PC-9 (cell line): ENCODE measurements at regions not wholly inside any gene's neighbourhood (a gene's known extent, or its start where the extent isn't known, plus 50 kb on each side); places are given as distances from the start of the nearest gene placed in this dataset.
A peak's percentile ranks its signal among the peaks of the same experiment; 100 is the strongest.

Experiments used
- BruUV-seq: library from RNA; stranded (reverse); fragments of 400-500 nt; replicated peaks from 2 replicates; lab custom pipeline; 2021; lab: Mats Ljungman, UMichigan
- CTCF ChIA-PET: fragments of 300-600 bp; sonication (Branson Sonifier 250); formaldehyde crosslinking; loops from one replicate; lab custom pipeline; 2022; ENCODE audit warnings: antibody characterized with exemption; lab: Charles Lee
- POLR2A ChIA-PET: fragments of 300-600 bp; sonication (Branson Sonifier 250); formaldehyde crosslinking; loops from one replicate; lab custom pipeline; 2022; ENCODE audit warnings: antibody characterized with exemption; ENCODE audit not compliant: unreplicated experiment; lab: Charles Lee
- DNase-seq, 2 experiments: peaks; one replicate each; pipeline versions ENCODE4 v3.0.0 to v3.0.0-alpha.2; 2015 to 2022; ENCODE audit warnings: mixed read lengths in 1 of 2
- H2AFZ ChIP-seq: fragments of 200-600 bp; sonication (generic); 2 replicates; pipeline ENCODE4 v1.8.1; 2017; ENCODE audit warnings: antibody characterized with exemption
- H3F3A ChIP-seq: fragments of 200-600 bp; sonication (generic); 2 replicates; pipeline ENCODE4 v1.8.1; 2017; ENCODE audit warnings: antibody characterized with exemption, mild to moderate bottlenecking, low read depth; ENCODE audit not compliant: insufficient read depth
- H3K27ac ChIP-seq: fragments of 200-600 bp; sonication (generic); 2 replicates; pipeline ENCODE4 v1.6.1; 2016; ENCODE audit warnings: mixed run types
- H3K27me3 ChIP-seq: fragments of 200-600 bp; sonication (generic); 2 replicates; pipeline ENCODE4 v1.6.1; 2016; ENCODE audit warnings: low read depth, mixed run types; ENCODE audit not compliant: insufficient read depth
- H3K36me3 ChIP-seq: fragments of 200-600 bp; sonication (generic); 2 replicates; pipeline ENCODE4 v1.6.1; 2016; ENCODE audit warnings: low read depth, mixed run types
- H3K4me1 ChIP-seq: fragments of 200-600 bp; sonication (generic); replicated peaks from 2 replicates; pipeline ENCODE4 v1.6.1; 2016; ENCODE audit warnings: mixed run types; ENCODE audit not compliant: insufficient read depth
- H3K4me2 ChIP-seq: fragments of 200-600 bp; sonication (generic); 2 replicates; pipeline ENCODE4 v1.6.1; 2017; ENCODE audit warnings: mixed run types
- H3K4me3 ChIP-seq: fragments of 200-600 bp; sonication (generic); 2 replicates; pipeline ENCODE4 v1.6.1; 2016; ENCODE audit warnings: mixed run types
- H3K79me2 ChIP-seq: fragments of 200-600 bp; sonication (generic); 2 replicates; pipeline ENCODE4 v1.6.1; 2017; ENCODE audit warnings: low read depth, mixed run types
- H3K9me2 ChIP-seq: fragments of 200-600 bp; sonication (generic); 2 replicates; pipeline ENCODE4 v1.8.1; 2017; ENCODE audit warnings: mild to moderate bottlenecking; ENCODE audit not compliant: insufficient read depth
- H3K9me3 ChIP-seq: fragments of 200-600 bp; sonication (generic); 2 replicates; pipeline ENCODE4 v1.8.1; 2016; ENCODE audit warnings: low read depth; ENCODE audit not compliant: insufficient read depth
- H4K20me1 ChIP-seq: fragments of 200-600 bp; sonication (generic); 2 replicates; pipeline ENCODE4 v1.8.1; 2017; ENCODE audit not compliant: insufficient read depth
- CTCF ChIP-seq: fragments of 200-600 bp; sonication (generic); conservative IDR thresholded peaks from 2 replicates; pipeline ENCODE4 v1.6.1; 2017; ENCODE audit warnings: mixed run types, antibody characterized with exemption, mild to moderate bottlenecking, moderate library complexity
- EZH2 ChIP-seq: fragments of 200-600 bp; sonication (generic); IDR thresholded peaks from 2 replicates; pipeline ENCODE4 v1.8.0; 2017; ENCODE audit warnings: antibody characterized with exemption, low read depth
- intact Hi-C: fragments of 100-400 bp; cut with micrococcal nuclease; formaldehyde crosslinking; loops from one replicate; pipeline ENCODE4 v1.10.0; 2022; ENCODE audit not compliant: unreplicated experiment

GRCh38 chr4:140260227-140260626 lies 106.2 kb upstream of the MAML3 start:
- Histone ChIP-seq H4K20me1 (no peaks in the 10 kb centered on the region), H3K4me3 (no peak overlapping the region), H3K36me3 (no peaks in the 10 kb centered on the region), H3K79me2 (no peaks in the 10 kb centered on the region), H3K9me2 (no peaks in the 10 kb centered on the region), H3K9me3 (no peaks in the 10 kb centered on the region), H2AFZ (no peak overlapping the region), H3K27me3 (no peaks in the 10 kb centered on the region), H3K27ac (0 out of 2 replicates have a peak overlapping the region, but pooled peaks have one; percentile 13), H3F3A (peaks cover 13% of the 10 kb centered on the region; the same call in 1 of the 2 replicates), H3K4me2 (no peak overlapping the region), H3K4me1 (peaks cover 43% of the 10 kb centered on the region)
- no TSS peak for BruUV-seq
- ChIA-PET POLR2A (no interaction called here), CTCF (interaction anchor here (0.6 kb wide), 1 partner anchor 510 kb away, joined by 3 read pairs; no protein-coding TSS in a partner anchor)
- intact Hi-C loops, result no loop called here
- DNase-seq, result peak in 1 of 2 experiments; percentile 75
- no peak for TF ChIP-seq EZH2

- Histone ChIP-seq H3F3A (peaks cover 11% of the 10 kb centered on the region; the same call in 1 of the 2 replicates), H3K79me2 (no peaks in the 10 kb centered on the region), H3K4me2 (no peak overlapping the region), H3K9me2 (no peaks in the 10 kb centered on the region), H2AFZ (no peak overlapping the region), H3K27ac (no peak overlapping the region), H3K9me3 (no peaks in the 10 kb centered on the region), H3K36me3 (no peaks in the 10 kb centered on the region), H3K4me3 (no peak overlapping the region), H4K20me1 (no peaks in the 10 kb centered on the region), H3K4me1 (peaks cover 60% of the 10 kb centered on the region), H3K27me3 (no peaks in the 10 kb centered on the region)
- ChIA-PET CTCF (no interaction called here), POLR2A (no interaction called here)
- no TSS peak for BruUV-seq
- TF ChIP-seq CTCF (no peak), EZH2 (no peak)
- intact Hi-C loops, result loop anchor here (10.0 kb wide), 1 partner anchor 596 kb away; no protein-coding TSS in a partner anchor
- no peak for DNase-seq
Measured at GRCh38 chr4:140258476-140258875, 104.5 kb upstream of the MAML3 start.

- intact Hi-C loops, result loop anchor here (2.0 to 10.0 kb wide), 2 partner anchors 101 to 597 kb away; no protein-coding TSS in a partner anchor
- Histone ChIP-seq H3K9me3 (no peaks in the 10 kb centered on the region), H3K36me3 (no peaks in the 10 kb centered on the region), H4K20me1 (no peaks in the 10 kb centered on the region), H3K4me2 (peak overlapping the region; percentile 61), H2AFZ (peak overlapping the region; percentile 65; the same call in 1 of the 2 replicates), H3K79me2 (no peaks in the 10 kb centered on the region), H3K4me1 (peaks cover 64% of the 10 kb centered on the region), H3F3A (peaks cover 11% of the 10 kb centered on the region; the same call in 1 of the 2 replicates), H3K4me3 (no peak overlapping the region), H3K9me2 (no peaks in the 10 kb centered on the region), H3K27me3 (no peaks in the 10 kb centered on the region), H3K27ac (peak overlapping the region; percentile 83)
- CTCF ChIA-PET, result no interaction called here
- TF ChIP-seq CTCF (no peak), EZH2 (no peak)
- no TSS peak for BruUV-seq
- no peak for DNase-seq
- POLR2A ChIA-PET, result interaction anchor here (0.6 to 0.7 kb wide), 3 partner anchors 41 to 654 kb away, joined by 3 to 4 read pairs (median 3); no protein-coding TSS in a partner anchor
Measured at GRCh38 chr4:140257461-140258305, 103.7 kb upstream of the MAML3 start.
